ENCODE measurements at regions not wholly inside any gene's neighbourhood (a gene's known extent, or its start where the extent isn't known, plus 50 kb on each side); places are given as distances from the start of the nearest gene placed in this dataset.

DNA sequence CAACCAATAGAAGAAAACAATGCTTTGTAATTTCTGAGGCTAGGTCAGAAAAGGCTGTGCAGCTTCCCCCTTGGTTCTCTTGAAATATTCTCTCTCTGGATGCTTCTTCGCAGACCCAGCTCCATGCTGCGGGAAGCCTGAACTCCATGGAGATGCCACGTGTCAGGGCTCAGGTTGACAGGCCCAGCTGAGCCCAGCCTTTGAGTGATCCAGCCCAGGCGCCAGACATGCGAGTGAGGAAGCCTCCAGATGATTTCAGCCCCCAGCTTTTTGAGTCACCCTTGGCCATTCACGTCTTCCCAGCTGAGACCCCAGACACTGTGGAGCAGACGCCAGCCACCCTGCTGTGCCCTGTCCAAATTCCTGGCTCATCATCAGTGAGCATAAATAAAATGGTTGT lies 378.4 kb upstream of the NRP1 start:
- TF ChIP-seq, protein P1, sequence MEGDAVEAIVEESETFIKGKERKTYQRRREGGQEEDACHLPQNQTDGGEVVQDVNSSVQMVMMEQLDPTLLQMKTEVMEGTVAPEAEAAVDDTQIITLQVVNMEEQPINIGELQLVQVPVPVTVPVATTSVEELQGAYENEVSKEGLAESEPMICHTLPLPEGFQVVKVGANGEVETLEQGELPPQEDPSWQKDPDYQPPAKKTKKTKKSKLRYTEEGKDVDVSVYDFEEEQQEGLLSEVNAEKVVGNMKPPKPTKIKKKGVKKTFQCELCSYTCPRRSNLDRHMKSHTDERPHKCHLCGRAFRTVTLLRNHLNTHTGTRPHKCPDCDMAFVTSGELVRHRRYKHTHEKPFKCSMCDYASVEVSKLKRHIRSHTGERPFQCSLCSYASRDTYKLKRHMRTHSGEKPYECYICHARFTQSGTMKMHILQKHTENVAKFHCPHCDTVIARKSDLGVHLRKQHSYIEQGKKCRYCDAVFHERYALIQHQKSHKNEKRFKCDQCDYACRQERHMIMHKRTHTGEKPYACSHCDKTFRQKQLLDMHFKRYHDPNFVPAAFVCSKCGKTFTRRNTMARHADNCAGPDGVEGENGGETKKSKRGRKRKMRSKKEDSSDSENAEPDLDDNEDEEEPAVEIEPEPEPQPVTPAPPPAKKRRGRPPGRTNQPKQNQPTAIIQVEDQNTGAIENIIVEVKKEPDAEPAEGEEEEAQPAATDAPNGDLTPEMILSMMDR (IDR thresholded peaks at IDR 0.05): no peak
- no peaks in the 10 kb centered on the region for H3K9me3 ChIP-seq
- H3K4me3 ChIP-seq: no peak overlapping the region
- H3K36me3 ChIP-seq: no peaks in the 10 kb centered on the region
- no peaks in the 10 kb centered on the region for H3K4me1 ChIP-seq
- no peaks in the 10 kb centered on the region for H3K27me3 ChIP-seq
- no peak for DNase-seq (ENCODE audit: low spot score)
- H3K27ac ChIP-seq: no peak overlapping the region

DNA sequence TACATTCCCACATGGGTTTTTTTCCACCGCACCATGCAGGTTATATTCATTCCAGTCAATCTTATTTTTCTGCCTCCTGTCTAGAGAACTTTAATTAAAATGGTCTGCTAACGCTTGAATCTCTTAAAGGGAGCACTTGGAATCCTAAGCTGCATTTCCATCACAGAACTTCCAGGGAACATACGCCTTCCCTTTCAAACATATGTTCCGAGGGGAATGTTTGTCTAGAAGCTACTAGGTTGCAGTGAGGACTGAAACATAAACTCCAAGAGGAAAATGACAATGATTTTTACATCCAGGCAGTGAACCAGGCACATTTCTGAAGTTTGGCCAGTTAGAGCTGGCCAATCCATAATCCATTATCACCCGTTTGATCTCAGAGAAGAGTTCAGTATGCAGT lies 375.5 kb upstream of the NRP1 start:
- H3K27ac ChIP-seq: no peak overlapping the region
- H3K27me3 ChIP-seq: no peaks in the 10 kb centered on the region
- TF ChIP-seq, protein P1 (IDR thresholded peaks at IDR 0.05): no peak
- no peaks in the 10 kb centered on the region for H3K9me3 ChIP-seq
- no peaks in the 10 kb centered on the region for H3K36me3 ChIP-seq
- no peak for DNase-seq (ENCODE audit: low spot score)
- H3K4me3 ChIP-seq: no peak overlapping the region
- peaks cover 0 to 15% of the 10 kb centered on the region in 2 donors for H3K4me1 ChIP-seq

DNA sequence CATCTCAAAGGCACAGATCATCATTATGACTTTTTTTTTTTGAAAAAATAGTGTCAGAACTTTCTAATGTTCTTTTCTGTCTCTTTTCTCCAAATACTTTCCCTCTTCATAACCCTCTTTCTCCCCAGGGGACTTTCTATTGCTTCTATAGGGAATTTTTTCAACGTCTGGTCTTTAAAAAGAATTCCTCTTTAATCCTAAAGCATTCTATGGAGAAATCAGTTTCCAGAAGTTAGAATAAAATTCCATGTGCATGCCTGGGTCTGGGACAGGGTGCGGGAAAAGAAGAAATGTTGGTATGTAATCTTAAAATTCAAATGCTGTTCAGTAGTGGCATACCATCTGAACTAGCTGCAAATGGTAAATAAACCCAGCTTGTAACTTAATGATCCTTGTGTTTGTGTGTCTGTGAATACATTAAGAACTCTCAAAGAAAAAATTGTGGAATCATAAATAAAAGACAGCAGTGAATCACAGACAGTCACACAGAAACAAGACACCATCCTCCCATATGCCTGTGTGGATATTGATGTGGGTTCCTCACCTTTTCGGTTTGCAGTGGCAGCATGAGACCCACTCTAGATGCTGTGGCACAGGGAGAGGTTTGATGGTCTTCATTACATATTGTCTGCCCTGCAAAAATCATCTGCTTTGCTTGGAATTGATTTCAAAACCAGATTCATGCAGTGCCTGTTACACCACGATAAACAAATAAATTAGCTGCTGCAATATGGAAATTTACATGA lies 374.7 kb upstream of the NRP1 start:
- Histone ChIP-seq H3K36me3 (no peaks in the 10 kb centered on the region), H3K27ac (no peak overlapping the region), H3K4me1 (peaks cover 0 to 15% of the 10 kb centered on the region in 2 donors), H3K27me3 (no peaks in the 10 kb centered on the region), H3K4me3 (no peak overlapping the region), H3K9me3 (no peaks in the 10 kb centered on the region)
- no peak for DNase-seq (ENCODE audit: low spot score)
- TF ChIP-seq, protein P1 (IDR thresholded peaks at IDR 0.05): no peak

DNA sequence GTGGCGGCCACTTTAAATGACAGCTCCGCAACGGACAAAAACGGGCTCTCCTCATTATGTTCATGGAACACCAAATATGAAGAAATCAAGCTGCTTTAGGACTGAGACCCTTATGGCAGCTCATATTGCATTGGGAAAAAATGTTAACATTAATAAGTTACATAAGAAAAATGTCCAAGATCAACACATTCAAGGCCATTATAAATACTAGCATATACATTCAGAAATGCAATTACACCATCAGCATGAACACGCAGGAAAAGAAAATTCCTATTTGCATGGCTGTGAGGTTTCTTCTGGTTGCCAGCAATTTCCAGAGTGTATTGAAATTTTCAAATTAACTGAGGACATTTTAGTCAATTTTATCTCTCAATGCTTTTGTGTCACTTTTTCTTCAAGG lies 374.1 kb upstream of the NRP1 start:
- Histone ChIP-seq H3K36me3 (no peaks in the 10 kb centered on the region), H3K9me3 (no peaks in the 10 kb centered on the region), H3K27ac (no peak overlapping the region), H3K4me1 (peaks cover 0 to 21% of the 10 kb centered on the region in 2 donors), H3K4me3 (no peak overlapping the region), H3K27me3 (no peaks in the 10 kb centered on the region)
- TF ChIP-seq, protein P1 (IDR thresholded peaks at IDR 0.05): no peak
- DNase-seq (ENCODE audit: low spot score): no peak

DNA sequence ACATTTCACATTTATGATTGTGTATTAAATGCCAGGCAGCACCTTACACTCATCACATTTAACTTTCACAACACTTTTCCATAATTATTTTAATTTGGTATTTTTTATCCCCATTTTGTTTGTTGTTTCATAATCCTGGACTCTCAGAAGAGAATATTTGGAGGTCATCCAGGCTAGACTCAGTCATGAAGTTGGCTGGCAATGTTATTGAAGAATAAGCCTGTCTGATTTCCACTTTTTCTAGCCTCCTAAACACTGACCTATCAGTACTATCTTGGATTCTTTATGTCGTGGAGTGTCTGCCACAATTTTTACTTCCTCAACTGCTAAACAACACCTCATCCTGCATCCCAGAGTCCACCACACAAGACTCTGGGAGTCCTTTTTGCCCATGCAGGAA lies 372.3 kb upstream of the NRP1 start:
- Histone ChIP-seq H3K27ac (peak overlapping the region in 1 of 2 donors; percentile 27), H3K4me1 (peaks cover 0 to 22% of the 10 kb centered on the region in 2 donors), H3K4me3 (no peak overlapping the region), H3K9me3 (no peaks in the 10 kb centered on the region), H3K27me3 (no peaks in the 10 kb centered on the region), H3K36me3 (no peaks in the 10 kb centered on the region)
- no peak for DNase-seq (ENCODE audit: low spot score)
- TF ChIP-seq, protein P1 (IDR thresholded peaks at IDR 0.05): no peak

DNA sequence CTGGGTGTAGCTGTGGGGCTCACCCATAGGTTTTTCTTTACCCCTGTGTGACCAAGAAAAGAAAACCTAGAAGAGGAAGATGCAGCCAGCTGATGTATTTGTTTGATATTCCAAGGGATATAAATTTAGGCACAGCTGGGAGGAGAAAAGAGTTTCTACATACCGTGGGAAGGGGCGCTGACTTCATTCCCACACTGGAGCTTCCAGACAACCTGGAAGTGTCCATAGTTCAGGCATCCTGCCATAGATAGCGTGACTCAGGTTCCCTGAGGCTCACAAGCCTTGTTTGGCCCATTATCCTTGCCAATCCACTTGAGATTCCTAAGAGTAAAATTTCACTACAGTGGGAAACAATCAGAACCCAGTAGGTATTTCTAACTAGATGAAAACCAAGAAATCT lies 371.7 kb upstream of the NRP1 start:
- no peak overlapping the region for H3K4me3 ChIP-seq
- H3K9me3 ChIP-seq: no peaks in the 10 kb centered on the region
- no peak for DNase-seq (ENCODE audit: low spot score)
- peaks cover 0 to 22% of the 10 kb centered on the region in 2 donors for H3K4me1 ChIP-seq
- peak overlapping the region in 1 of 2 donors; percentile 27 for H3K27ac ChIP-seq
- no peaks in the 10 kb centered on the region for H3K27me3 ChIP-seq
- TF ChIP-seq, protein P1 (IDR thresholded peaks at IDR 0.05): no peak
- no peaks in the 10 kb centered on the region for H3K36me3 ChIP-seq

Data from right atrium auricular region (tissue), 2 donors.